Right lobe of liver (tissue), 6 donors: ENCODE measurements at regions not wholly inside any gene's neighbourhood (a gene's known extent, or its start where the extent isn't known, plus 50 kb on each side); places are given as distances from the start of the nearest gene placed in this dataset.
"Not testable (repeated sequence)": the region's sequence is repeated elsewhere in the genome, so short reads cannot be mapped to it uniquely, and the experiment has no call there.

Source experiments
- ATAC-seq, 4 donors: fragments of 200-7000 bp; cut with Tn5 transposase; one replicate each; pipeline ENCODE4 v1.9.1; 2020; ENCODE audit warnings: mild to moderate bottlenecking in 4 of 4, moderate library complexity in 4 of 4
- DNase-seq, 3 donors: peaks; one replicate each; pipeline ENCODE4 v3.0.0-alpha.2; 2020
- H3K27ac ChIP-seq, 3 donors: fragments of 200-600 bp; one replicate each; pipeline ENCODE4 v1.8.0; 2022
- H3K27me3 ChIP-seq, 2 donors: fragments of 200-600 bp; one replicate each; pipeline ENCODE4 v1.8.0; 2022
- H3K36me3 ChIP-seq, 4 donors: fragments of 200-600 bp; sonication (generic) in 1 of 4; one replicate each; pipeline versions ENCODE4 v1.5.1 to v1.8.0; 2017 to 2022; ENCODE audit warnings: control low read depth in 1 of 4
- H3K4me1 ChIP-seq, 4 donors: fragments of 200-600 bp; sonication (generic) in 1 of 4; one replicate each; pipeline versions ENCODE4 v1.5.1 to v1.8.0; 2017 to 2022; ENCODE audit warnings: control low read depth in 1 of 4
- H3K4me3 ChIP-seq, 3 donors: fragments of 200-600 bp; one replicate each; pipeline ENCODE4 v1.8.0; 2022
- H3K9me3 ChIP-seq, 4 donors: fragments of 200-600 bp; sonication (generic) in 1 of 4; one replicate each; pipeline versions ENCODE4 v1.5.1 to v1.8.0; 2017 to 2022; ENCODE audit warnings: control low read depth in 1 of 4
- POLR2A ChIP-seq: fragments of 450-650 bp; IDR thresholded peaks from one replicate; pipeline ENCODE4 v1.6.1; 2017; ENCODE audit warnings: antibody characterized with exemption, mild to moderate bottlenecking
- WGBS: methylation state at CpG from one replicate; pipeline ENCODE4 v1.1.6; 2018; ENCODE audit warnings: low coverage, low lambda C conversion rate; ENCODE audit not compliant: insufficient coverage; ENCODE audit errors: missing lambda C conversion rate; 5-methylcytosine and 5-hydroxymethylcytosine counted together
- intact Hi-C, 2 donors: fragments of 100-400 bp; cut with DNase I; formaldehyde crosslinking; loops; one replicate each; pipeline versions ENCODE4 v1.11.2 to v1.14.1; 2022
- TF ChIP-seq, protein P1 (sequence below), 4 donors: fragments of 200-600 bp in 3 of 4; fragments of 450-650 bp in 1 of 4; IDR thresholded peaks; one replicate each; pipeline versions ENCODE4 v1.5.1 to v1.8.0; 2016 to 2022; ENCODE audit warnings: antibody characterized with exemption in 4 of 4, mild to moderate bottlenecking in 2 of 4
- donor health status: DM: no; HTN: yes; CAD: no.
- donor health status: DM: no; HTN: no; CAD: no.
- donor health status: DM: no; HTN: no; CAD: no.
- donor health status: DM: no; HTN: yes; CAD: no.
- donor health status: DM: no; HTN: yes; CAD: no.

DNA sequence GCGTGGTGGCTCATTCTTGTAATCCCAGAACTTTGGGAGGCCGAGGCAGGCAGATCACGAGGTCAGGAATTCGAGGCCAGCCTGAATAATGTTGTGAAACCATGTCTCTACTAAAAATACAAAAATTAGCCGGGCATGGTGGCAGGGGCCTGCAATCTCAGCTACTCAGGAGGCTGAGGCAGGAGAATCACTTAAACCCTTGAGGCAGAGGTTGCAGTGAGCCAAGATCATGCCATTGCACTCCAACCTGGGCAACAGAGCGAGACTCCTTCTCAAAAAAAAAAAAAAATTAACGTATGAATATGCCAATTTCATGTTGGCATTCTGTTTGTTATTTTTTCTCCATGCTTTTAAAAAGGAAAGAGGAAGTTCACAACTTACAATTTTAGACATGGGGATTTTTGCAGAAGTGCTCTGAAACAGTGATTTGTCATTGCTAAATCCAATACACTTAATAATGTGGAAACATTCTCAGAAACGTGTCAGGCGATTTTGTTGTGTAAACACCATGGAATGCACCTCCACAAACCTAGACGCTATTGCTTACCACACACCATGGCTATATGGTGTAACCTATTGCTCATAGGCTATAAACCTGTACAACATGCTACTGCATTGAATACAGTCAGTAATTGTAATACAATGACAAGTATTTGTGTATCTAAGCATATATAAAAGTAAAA lies 115.9 kb upstream of the PCDH20 start:
- H3K27ac ChIP-seq: no peak overlapping the region
- H3K9me3 ChIP-seq: no peaks in the 10 kb centered on the region
- H3K4me3 ChIP-seq: no peak overlapping the region
- ATAC-seq (no peak), DNase-seq (no peak)
- TF ChIP-seq, protein P1, sequence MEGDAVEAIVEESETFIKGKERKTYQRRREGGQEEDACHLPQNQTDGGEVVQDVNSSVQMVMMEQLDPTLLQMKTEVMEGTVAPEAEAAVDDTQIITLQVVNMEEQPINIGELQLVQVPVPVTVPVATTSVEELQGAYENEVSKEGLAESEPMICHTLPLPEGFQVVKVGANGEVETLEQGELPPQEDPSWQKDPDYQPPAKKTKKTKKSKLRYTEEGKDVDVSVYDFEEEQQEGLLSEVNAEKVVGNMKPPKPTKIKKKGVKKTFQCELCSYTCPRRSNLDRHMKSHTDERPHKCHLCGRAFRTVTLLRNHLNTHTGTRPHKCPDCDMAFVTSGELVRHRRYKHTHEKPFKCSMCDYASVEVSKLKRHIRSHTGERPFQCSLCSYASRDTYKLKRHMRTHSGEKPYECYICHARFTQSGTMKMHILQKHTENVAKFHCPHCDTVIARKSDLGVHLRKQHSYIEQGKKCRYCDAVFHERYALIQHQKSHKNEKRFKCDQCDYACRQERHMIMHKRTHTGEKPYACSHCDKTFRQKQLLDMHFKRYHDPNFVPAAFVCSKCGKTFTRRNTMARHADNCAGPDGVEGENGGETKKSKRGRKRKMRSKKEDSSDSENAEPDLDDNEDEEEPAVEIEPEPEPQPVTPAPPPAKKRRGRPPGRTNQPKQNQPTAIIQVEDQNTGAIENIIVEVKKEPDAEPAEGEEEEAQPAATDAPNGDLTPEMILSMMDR (IDR thresholded peaks at IDR 0.05): no peak
- no peak for TF ChIP-seq POLR2A
- H3K4me1 ChIP-seq: no peaks in the 10 kb centered on the region
- WGBS: 69% methylated on average over 10 of the region's 10 CpGs
- intact Hi-C loops: no loop called here
- no peaks in the 10 kb centered on the region for H3K27me3 ChIP-seq
- H3K36me3 ChIP-seq: no peaks in the 10 kb centered on the region

DNA sequence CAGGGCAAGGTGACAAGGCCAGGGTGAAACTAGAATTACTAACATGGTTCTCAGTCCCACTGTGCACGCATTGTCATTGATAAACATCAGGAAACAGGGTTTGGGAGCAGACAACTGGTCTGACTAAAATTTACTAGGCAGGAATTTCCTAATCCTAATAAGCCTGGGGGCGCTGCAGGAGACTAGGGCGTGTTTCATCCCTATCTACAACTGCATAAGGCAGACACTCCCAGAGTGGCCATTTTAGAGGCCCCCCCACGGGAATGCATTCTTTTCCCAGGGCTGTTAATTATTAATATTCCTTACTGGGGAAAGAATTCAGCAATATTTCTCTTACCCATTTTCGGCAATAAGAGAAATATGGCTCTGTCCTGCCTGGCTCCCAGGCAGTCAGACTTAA lies 103.6 kb upstream of the PCDH20 start:
- ATAC-seq, DNase-seq, intact Hi-C loops, H3K36me3 ChIP-seq, H3K4me1 ChIP-seq, H3K27ac ChIP-seq, H3K4me3 ChIP-seq, H3K27me3 ChIP-seq, H3K9me3 ChIP-seq: not testable (repeated sequence)
- whole genome bisulfite sequencing: 57% methylated on average over 2 of the region's 5 CpGs

DNA sequence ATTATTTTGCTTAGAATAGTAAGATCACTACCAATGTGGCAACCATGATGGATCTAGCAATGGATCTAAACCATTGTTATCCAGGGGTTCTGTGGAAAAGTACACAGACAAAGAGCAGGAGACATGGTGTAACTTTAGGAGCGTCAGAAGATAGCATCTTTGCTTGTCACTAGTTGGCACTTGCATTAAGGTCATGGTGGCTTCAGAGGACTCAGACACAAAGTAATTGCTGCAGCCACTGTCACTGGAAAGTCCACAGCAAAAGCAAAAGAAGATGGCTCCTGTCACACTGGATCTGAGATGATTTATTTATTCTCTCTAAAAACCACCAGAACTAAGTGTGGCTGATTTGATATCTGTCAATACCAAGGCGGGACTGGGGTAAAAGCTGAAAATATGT lies 93.3 kb upstream of the PCDH20 start:
- no peak overlapping the region for H3K27ac ChIP-seq
- H3K4me3 ChIP-seq: no peak overlapping the region
- no peak for TF ChIP-seq POLR2A
- TF ChIP-seq, protein P1 (IDR thresholded peaks at IDR 0.05): no peak
- H3K27me3 ChIP-seq: no peaks in the 10 kb centered on the region
- WGBS: 66% methylated on average over 2 of the region's 2 CpGs
- no peaks in the 10 kb centered on the region for H3K9me3 ChIP-seq
- intact Hi-C loops: no loop called here
- ATAC-seq (no peak), DNase-seq (no peak)
- H3K4me1 ChIP-seq: no peaks in the 10 kb centered on the region
- no peaks in the 10 kb centered on the region for H3K36me3 ChIP-seq

DNA sequence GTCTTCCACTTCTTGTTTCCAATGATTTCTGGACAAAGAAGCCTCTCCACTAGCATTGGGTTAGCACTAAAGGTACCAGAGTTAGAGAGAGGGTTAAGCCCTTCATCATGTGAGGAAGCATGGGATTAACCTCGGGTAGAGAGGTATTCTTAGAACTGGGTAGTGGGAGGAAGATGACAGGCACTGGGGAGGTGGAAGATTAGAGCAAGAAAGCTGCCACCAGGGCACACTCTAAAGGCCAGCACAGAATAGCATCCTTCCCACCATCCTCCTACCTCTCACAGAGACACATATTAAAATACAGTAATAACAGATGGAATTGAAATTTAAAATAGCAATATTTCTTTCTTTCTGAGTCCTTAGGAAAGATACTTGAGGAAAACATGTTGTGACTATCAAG lies 84.5 kb upstream of the PCDH20 start:
- Histone ChIP-seq H3K4me1 (no peaks in the 10 kb centered on the region), H3K4me3 (no peak overlapping the region), H3K36me3 (no peaks in the 10 kb centered on the region), H3K27ac (no peak overlapping the region), H3K9me3 (no peaks in the 10 kb centered on the region), H3K27me3 (no peaks in the 10 kb centered on the region)
- ATAC-seq (no peak), DNase-seq (no peak)
- TF ChIP-seq, protein P1 (IDR thresholded peaks at IDR 0.05): no peak
- TF ChIP-seq POLR2A: no peak
- intact Hi-C loops: no loop called here
- 10% methylated on average over 1 of the region's 1 CpG for WGBS

- no peak overlapping the region for H3K4me3 ChIP-seq
- ATAC-seq (no peak), DNase-seq (no peak)
- intact Hi-C loops: no loop called here
- TF ChIP-seq, protein P1 (IDR thresholded peaks at IDR 0.05): no peak
- no peak for TF ChIP-seq POLR2A
- 68% methylated on average over 2 of the region's 2 CpGs for WGBS
- no peak overlapping the region for H3K27ac ChIP-seq
- H3K36me3 ChIP-seq: no peaks in the 10 kb centered on the region
- no peaks in the 10 kb centered on the region for H3K27me3 ChIP-seq
- H3K9me3 ChIP-seq: no peaks in the 10 kb centered on the region
- no peaks in the 10 kb centered on the region for H3K4me1 ChIP-seq
These were observed 80.0 kb upstream of the PCDH20 start for GRCh38 chr13:61495648-61496047.

GRCh38 chr13:61493556-61493955 lies 77.9 kb upstream of the PCDH20 start:
- ATAC-seq, H3K9me3 ChIP-seq, H3K4me1 ChIP-seq, H3K27me3 ChIP-seq, H3K4me3 ChIP-seq, H3K27ac ChIP-seq, H3K36me3 ChIP-seq, DNase-seq, intact Hi-C loops: not testable (repeated sequence)
- WGBS: 94% methylated on average over 15 of the region's 15 CpGs
